VCaP (cell line): ENCODE measurements at regions not wholly inside any gene's neighbourhood (a gene's known extent, or its start where the extent isn't known, plus 50 kb on each side); places are given as distances from the start of the nearest gene placed in this dataset.

Source experiments
- H3K27ac ChIP-seq: fragments of 450-650 bp; 2 replicates; pipeline ENCODE4 v1.5.1; 2017
- TF ChIP-seq, protein P1 (sequence below): fragments of 450-650 bp; conservative IDR thresholded peaks from 2 replicates; pipeline ENCODE4 v1.5.1; 2017; ENCODE audit warnings: mild to moderate bottlenecking, moderate library complexity

DNA sequence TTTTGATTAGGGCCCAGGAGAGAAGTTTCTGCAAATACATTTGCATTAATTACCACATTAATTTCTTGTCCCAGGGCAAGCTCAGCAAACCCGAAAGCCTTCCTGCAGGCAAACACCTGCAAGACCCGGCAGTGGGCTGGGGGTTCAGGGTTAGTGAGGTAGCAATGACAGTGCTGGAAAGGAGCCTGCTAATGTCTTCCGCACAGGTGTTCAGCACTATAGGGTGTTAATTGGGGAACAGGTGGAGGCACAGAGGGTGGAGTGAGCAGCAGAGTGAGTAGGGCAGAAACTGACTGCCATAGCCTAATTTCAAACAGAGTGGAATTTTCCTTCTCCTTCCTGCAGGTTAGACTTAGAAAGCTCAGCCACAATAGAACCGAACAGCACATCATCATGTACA is 50.9 kb upstream of the UBASH3B start:
- TF ChIP-seq, protein P1, sequence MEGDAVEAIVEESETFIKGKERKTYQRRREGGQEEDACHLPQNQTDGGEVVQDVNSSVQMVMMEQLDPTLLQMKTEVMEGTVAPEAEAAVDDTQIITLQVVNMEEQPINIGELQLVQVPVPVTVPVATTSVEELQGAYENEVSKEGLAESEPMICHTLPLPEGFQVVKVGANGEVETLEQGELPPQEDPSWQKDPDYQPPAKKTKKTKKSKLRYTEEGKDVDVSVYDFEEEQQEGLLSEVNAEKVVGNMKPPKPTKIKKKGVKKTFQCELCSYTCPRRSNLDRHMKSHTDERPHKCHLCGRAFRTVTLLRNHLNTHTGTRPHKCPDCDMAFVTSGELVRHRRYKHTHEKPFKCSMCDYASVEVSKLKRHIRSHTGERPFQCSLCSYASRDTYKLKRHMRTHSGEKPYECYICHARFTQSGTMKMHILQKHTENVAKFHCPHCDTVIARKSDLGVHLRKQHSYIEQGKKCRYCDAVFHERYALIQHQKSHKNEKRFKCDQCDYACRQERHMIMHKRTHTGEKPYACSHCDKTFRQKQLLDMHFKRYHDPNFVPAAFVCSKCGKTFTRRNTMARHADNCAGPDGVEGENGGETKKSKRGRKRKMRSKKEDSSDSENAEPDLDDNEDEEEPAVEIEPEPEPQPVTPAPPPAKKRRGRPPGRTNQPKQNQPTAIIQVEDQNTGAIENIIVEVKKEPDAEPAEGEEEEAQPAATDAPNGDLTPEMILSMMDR = no peak
- no peak overlapping the region for H3K27ac ChIP-seq

DNA sequence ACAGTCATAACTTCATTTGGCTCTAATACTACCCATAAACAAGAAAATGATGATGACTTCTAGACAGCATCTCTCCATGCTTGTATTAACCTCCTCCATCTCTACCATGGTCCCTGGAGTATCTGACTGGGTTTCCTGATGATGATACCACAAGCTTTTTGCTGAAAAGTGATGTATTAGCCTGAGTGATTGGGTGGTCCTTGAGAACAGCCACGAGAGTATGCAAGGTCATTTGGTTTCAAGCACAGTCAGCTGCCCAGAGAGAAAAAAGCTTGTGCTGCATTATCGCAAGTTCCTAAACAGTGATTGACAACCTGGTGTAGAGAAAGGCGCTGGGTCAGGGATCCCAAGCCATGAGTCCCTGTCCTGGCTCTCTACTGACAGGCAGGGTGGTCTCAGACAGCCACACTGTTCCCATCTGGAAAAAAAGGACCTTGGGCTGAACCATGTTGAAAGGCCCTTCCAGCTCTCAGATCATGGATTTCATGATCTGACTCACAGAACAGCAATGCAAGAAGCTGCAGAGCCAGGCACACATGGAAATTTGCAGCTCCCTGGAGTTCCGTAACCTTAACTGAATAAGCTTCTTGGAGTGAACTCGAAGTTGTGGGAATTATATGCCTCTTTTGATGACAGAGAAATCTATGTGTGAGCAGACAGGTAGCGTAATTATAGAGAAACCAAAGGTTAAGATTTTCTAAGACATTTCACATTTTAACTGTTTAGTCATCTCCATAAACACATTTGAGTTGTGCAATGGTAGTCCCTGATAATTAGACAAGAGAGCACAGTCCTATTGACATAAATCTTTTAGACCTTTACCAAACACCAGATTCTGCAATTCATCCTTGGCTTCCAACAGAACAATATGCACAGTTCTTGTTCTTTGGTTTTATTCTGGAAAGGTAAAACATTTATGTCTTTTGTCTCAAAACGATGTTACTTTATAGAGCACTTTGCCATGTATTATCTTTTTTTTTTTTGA is 54.1 kb upstream of the UBASH3B start:
- TF ChIP-seq, protein P1 = no peak
- H3K27ac ChIP-seq = no peak overlapping the region

DNA sequence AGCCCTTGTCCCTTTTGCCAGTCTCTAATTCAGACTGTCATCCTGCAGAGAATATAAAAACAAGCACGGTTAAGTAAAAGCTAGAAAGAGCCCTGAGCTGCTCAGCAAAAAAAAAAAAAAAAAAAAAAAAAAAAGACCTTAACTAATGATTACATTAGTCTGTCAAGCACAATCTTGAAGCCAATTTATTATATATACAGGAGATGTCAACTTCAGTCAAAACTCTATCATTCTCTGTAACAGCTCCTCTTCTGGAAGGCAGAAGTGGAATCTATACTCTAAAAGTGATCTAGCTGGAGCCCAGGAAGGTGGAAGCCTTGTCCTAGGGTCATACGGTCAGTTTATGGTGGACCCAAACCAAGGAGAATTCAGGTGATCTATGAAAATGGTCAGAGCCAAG is 55.2 kb upstream of the UBASH3B start:
- TF ChIP-seq, protein P1 = no peak

DNA sequence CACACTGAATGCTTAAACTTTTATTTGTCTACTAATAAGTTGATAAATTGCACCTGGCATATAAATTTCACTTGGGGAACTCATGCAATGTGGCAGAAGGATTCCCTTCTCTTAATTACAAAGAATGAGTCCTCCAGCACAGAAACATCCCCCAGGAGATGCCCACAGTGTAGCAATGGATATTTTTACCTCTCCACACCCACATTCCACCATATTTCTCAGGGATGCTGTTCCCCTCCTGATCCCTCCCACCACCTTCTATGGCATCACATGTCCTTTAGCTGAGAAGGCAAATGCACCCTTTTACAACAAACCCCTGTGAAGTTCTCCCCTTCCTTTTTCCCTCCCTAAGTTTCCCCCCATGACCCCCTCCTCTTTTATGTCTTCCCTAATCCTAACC is 56.1 kb upstream of the UBASH3B start:
- TF ChIP-seq, protein P1 = no peak
- no peak overlapping the region for H3K27ac ChIP-seq

More for the DNA sequence above, 55.2 kb upstream of the UBASH3B start:
- H3K27ac ChIP-seq = no peak overlapping the region

DNA sequence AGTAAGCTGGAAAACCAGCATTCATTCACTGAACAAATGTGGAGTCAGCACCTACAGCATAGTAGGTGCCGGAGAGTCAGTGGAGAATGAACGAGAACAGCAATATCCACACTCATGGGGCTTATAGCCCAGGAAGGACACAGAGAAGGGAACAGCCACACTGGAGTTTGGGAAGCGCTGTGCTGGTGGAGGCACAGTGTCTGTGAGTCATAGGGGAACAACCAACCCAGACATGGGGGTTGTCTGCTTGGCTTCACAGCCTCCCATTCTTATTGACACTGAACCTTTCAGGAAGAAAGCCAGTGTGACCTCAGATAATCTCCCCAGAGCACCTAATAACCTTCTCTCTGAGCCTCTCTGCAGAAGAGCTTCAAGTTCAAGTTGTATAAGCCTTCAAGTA is 56.6 kb upstream of the UBASH3B start:
- H3K27ac ChIP-seq = no peak overlapping the region
- TF ChIP-seq, protein P1 = no peak

DNA sequence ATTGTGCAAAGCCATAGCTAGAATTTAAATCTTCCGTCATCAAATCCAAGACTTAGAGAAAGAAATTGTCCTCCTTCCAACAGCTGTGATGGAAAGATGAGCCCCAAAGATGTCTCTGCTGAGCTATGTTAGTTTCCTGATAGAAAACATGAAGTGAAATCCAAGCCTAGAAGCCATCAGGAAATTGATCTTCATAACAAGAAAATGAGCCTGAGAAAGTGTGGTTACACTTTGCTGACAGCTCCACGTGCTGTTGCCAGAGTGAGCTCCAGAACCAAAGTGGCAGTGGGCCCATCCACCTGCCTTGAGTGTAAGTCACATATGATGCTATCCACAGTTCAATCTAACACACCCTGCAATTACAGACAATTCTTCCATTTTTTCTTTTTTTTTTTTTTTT is 58.0 kb upstream of the UBASH3B start:
- TF ChIP-seq, protein P1 = no peak
- H3K27ac ChIP-seq = no peak overlapping the region

DNA sequence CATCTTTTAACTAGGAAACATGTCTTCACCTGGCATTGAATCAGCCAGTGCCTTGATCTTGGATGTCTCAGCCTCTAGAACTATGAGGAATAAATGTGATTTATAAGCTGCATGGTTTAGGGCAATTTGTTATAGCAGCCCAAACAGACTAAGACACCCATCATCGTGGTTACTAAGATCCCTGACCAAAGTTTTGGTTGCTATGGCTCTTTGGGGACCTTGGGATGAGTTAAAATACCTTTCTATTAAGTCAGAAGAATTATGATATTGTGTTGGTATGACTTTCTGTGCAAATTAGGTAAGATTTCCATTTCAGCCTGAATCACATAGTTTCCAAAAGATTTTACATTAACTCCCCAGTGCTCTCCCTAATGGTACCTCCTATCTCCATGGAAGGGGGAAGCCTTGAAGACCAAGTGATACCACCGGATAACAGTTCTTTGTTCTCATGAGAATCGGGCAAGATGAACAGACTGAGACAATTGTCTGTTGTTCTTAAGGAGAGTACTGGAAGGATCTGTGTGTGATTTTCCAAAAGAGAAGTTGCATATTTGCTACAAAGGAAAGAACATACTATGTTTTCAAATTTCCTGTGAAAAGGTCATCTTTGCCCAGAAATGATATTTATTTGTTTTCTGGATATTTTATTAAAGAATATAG is 60.4 kb upstream of the UBASH3B start:
- TF ChIP-seq, protein P1 = no peak
- H3K27ac ChIP-seq = no peak overlapping the region
